Caco-2 (cell line): ENCODE measurements at regions not wholly inside any gene's neighbourhood (a gene's known extent, or its start where the extent isn't known, plus 50 kb on each side); places are given as distances from the start of the nearest gene placed in this dataset.

ENCODE experiments used
- BruUV-seq: library from RNA; stranded (reverse); fragments of 400-500 nt; replicated peaks from 2 replicates; lab custom pipeline; 2021; lab: Mats Ljungman, UMichigan
- CTCF ChIA-PET: fragments of 300-600 bp; sonication (Branson Sonifier 250); formaldehyde crosslinking; loops from one replicate; lab custom pipeline; 2022; ENCODE audit warnings: antibody characterized with exemption; lab: Charles Lee
- POLR2A ChIA-PET: fragments of 300-600 bp; sonication (Branson Sonifier 250); formaldehyde crosslinking; loops from one replicate; lab custom pipeline; 2022; ENCODE audit warnings: antibody characterized with exemption; lab: Charles Lee
- DNase-seq, 2 experiments: peaks; one replicate each; pipeline versions ENCODE4 v3.0.0 to v3.0.0-alpha.2; 2020 to 2022
- H3K27me3 ChIP-seq: replicated peaks from 2 replicates; pipeline ENCODE4 v1.6.0; 2011; ENCODE audit warnings: low read length; ENCODE audit not compliant: control insufficient read depth, insufficient read depth
- H3K36me3 ChIP-seq: 2 replicates; pipeline ENCODE4 v1.5.1; 2011; ENCODE audit warnings: low read length; ENCODE audit not compliant: control insufficient read depth, insufficient read depth
- H3K4me1 ChIP-seq: fragments of 250-450 bp; sonication (Bioruptor Pico); 2 replicates; pipeline ENCODE4 v1.5.1; 2020; ENCODE audit warnings: mild to moderate bottlenecking
- H3K4me3 ChIP-seq: 2 replicates; pipeline ENCODE4 v1.5.1; 2011; ENCODE audit warnings: low read depth, mild to moderate bottlenecking, control low read depth, low read length
- H3K9me3 ChIP-seq: fragments of 250-450 bp; sonication (Bioruptor Pico); 2 replicates; pipeline ENCODE4 v1.5.1; 2020; ENCODE audit warnings: mild to moderate bottlenecking, moderate library complexity
- H3K27ac Mint-ChIP-seq: one replicate; pipeline ENCODE4 v1.8.0; 2022; ENCODE audit warnings: mixed read lengths; ENCODE audit not compliant: unreplicated experiment
- H3K27me3 Mint-ChIP-seq: one replicate; pipeline ENCODE4 v1.8.0; 2022; ENCODE audit warnings: mixed read lengths; ENCODE audit not compliant: insufficient read depth, unreplicated experiment
- H3K36me3 Mint-ChIP-seq: one replicate; pipeline ENCODE4 v1.8.0; 2022; ENCODE audit warnings: mild to moderate bottlenecking, mixed read lengths; ENCODE audit not compliant: insufficient read depth, unreplicated experiment
- H3K4me1 Mint-ChIP-seq: one replicate; pipeline ENCODE4 v1.8.0; 2022; ENCODE audit warnings: low read depth, mixed read lengths; ENCODE audit not compliant: unreplicated experiment
- H3K4me3 Mint-ChIP-seq: one replicate; pipeline ENCODE4 v1.8.0; 2022; ENCODE audit warnings: mild to moderate bottlenecking, moderate library complexity, mixed read lengths; ENCODE audit not compliant: unreplicated experiment
- H3K9me3 Mint-ChIP-seq: one replicate; pipeline ENCODE4 v1.8.0; 2022; ENCODE audit warnings: mixed read lengths; ENCODE audit not compliant: unreplicated experiment
- intact Hi-C: fragments of 100-400 bp; cut with micrococcal nuclease; formaldehyde crosslinking; loops from one replicate; pipeline ENCODE4 v1.10.0; 2022; ENCODE audit not compliant: unreplicated experiment
- TF ChIP-seq, protein P1 (sequence below), 2 experiments: fragments of 200-600 bp in 1 of 2; IDR thresholded peaks; 1 replicate in 1 of 2; 2 replicates in 1 of 2; pipeline versions ENCODE4 v1.5.1 to v1.8.0; 2011 to 2022; ENCODE audit warnings: antibody characterized with exemption in 1 of 2, control low read depth in 1 of 2, inconsistent platforms in 1 of 2, low read depth in 1 of 2, low read length in 1 of 2, mild to moderate bottlenecking in 1 of 2, moderate library complexity in 1 of 2; ENCODE audit not compliant: insufficient read depth in 1 of 2, severe bottlenecking in 1 of 2, unreplicated experiment in 1 of 2

DNA sequence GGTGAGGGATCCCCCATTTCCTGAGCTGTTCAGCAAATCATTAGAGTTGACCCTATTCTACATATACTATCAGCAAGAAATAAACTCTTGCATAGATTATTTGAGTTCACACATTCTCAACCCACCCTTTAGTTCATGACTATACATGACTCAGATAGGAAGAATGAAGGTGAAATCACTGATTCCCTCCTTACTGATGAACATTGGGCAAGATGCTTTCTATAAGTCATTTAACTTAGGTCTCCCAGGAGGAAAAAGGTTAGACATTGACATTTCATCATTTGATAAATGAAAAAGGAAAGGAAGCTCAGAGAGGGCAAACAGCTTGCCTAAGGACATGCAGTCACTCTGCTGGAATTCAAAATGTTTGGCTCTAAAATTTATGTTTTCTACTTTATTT, 408.0 kb downstream of the TMEM182 start:
- TF ChIP-seq, protein P1, sequence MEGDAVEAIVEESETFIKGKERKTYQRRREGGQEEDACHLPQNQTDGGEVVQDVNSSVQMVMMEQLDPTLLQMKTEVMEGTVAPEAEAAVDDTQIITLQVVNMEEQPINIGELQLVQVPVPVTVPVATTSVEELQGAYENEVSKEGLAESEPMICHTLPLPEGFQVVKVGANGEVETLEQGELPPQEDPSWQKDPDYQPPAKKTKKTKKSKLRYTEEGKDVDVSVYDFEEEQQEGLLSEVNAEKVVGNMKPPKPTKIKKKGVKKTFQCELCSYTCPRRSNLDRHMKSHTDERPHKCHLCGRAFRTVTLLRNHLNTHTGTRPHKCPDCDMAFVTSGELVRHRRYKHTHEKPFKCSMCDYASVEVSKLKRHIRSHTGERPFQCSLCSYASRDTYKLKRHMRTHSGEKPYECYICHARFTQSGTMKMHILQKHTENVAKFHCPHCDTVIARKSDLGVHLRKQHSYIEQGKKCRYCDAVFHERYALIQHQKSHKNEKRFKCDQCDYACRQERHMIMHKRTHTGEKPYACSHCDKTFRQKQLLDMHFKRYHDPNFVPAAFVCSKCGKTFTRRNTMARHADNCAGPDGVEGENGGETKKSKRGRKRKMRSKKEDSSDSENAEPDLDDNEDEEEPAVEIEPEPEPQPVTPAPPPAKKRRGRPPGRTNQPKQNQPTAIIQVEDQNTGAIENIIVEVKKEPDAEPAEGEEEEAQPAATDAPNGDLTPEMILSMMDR (IDR thresholded peaks at IDR 0.05; ENCODE audit: insufficient read depth in 1 of 2, low read depth in 1 of 2, low read length in 1 of 2, severe bottlenecking in 1 of 2, unreplicated experiment in 1 of 2), result no peak
- intact Hi-C loops, result no loop called here
- Mint-ChIP-seq H3K4me3 (no peak overlapping the region), H3K36me3 (no peaks in the 10 kb centered on the region), H3K4me1 (no peaks in the 10 kb centered on the region), H3K27ac (no peak overlapping the region), H3K27me3 (peaks cover 9% of the 10 kb centered on the region), H3K9me3 (no peaks in the 10 kb centered on the region)
- Histone ChIP-seq H3K9me3 (no peaks in the 10 kb centered on the region), H3K4me3 (no peak overlapping the region), H3K4me1 (no peaks in the 10 kb centered on the region), H3K27me3 (no peaks in the 10 kb centered on the region), H3K36me3 (no peaks in the 10 kb centered on the region)
- no peak for DNase-seq
- POLR2A ChIA-PET, result no interaction called here
- BruUV-seq, result no TSS peak
- CTCF ChIA-PET, result no interaction called here

DNA sequence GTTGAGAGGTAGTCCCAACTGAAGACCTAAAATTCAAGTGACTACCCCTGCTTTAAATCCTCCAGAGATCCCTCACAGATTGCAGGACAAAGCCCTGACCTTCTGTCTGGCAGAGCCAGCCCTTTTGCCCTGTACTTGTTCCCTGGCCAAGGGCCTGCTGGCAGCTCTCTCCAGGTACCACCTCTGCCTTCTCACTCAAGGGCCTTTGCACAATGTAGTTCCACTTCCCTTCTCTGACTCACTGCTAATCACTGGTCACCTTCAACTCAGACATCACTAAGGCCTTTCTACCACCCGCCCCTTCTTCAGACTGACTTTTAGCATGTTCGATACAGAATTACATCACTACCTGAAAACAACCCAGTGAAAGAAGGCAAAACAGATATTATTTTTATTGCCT, 411.0 kb downstream of the TMEM182 start:
- BruUV-seq, result no TSS peak
- no peaks in the 10 kb centered on the region for H3K9me3 Mint-ChIP-seq
- no peak overlapping the region for H3K27ac Mint-ChIP-seq
- H3K27me3 ChIP-seq, result no peaks in the 10 kb centered on the region; the same call in 1 of the 2 replicates
- DNase-seq, result no peak
- H3K36me3 ChIP-seq, result no peaks in the 10 kb centered on the region
- peaks cover 19% of the 10 kb centered on the region for H3K27me3 Mint-ChIP-seq
- no peak overlapping the region for H3K4me3 ChIP-seq
- H3K9me3 ChIP-seq, result no peaks in the 10 kb centered on the region
- no peak overlapping the region for H3K4me3 Mint-ChIP-seq
- TF ChIP-seq, protein P1 (IDR thresholded peaks at IDR 0.05; ENCODE audit: insufficient read depth in 1 of 2, low read depth in 1 of 2, low read length in 1 of 2, severe bottlenecking in 1 of 2, unreplicated experiment in 1 of 2), result no peak
- H3K4me1 ChIP-seq, result no peaks in the 10 kb centered on the region
- POLR2A ChIA-PET, result no interaction called here
- no peaks in the 10 kb centered on the region for H3K4me1 Mint-ChIP-seq
- no peaks in the 10 kb centered on the region for H3K36me3 Mint-ChIP-seq
- CTCF ChIA-PET, result no interaction called here
- intact Hi-C loops, result no loop called here

DNA sequence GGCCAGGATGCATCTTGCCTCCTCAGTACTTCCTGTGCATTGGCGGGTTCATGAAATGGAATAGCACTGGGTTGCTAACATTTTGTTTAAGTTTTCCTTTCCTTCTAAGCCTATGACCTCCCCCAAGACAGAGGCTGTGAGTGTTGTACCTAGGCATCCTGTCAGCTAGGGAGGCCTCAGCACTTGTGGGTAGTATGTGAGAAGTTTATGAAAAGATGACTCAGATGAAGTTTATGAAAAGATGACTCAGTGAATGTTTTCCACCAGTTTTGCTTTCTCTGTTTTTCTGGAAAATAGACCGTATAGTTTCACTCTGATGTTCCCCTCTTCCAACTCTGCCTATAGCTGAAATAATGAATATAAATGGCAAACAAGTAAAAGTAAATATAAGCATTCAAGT, 412.9 kb downstream of the TMEM182 start:
- no TSS peak for BruUV-seq
- Mint-ChIP-seq H3K27ac (no peak overlapping the region), H3K9me3 (no peaks in the 10 kb centered on the region), H3K36me3 (no peaks in the 10 kb centered on the region), H3K27me3 (peaks cover 22% of the 10 kb centered on the region), H3K4me3 (no peak overlapping the region), H3K4me1 (no peaks in the 10 kb centered on the region)
- no peaks in the 10 kb centered on the region for H3K4me1 ChIP-seq
- TF ChIP-seq, protein P1 (IDR thresholded peaks at IDR 0.05; ENCODE audit: insufficient read depth in 1 of 2, low read depth in 1 of 2, low read length in 1 of 2, severe bottlenecking in 1 of 2, unreplicated experiment in 1 of 2), result no peak
- no peak overlapping the region for H3K4me3 ChIP-seq
- no peaks in the 10 kb centered on the region for H3K9me3 ChIP-seq
- intact Hi-C loops, result no loop called here
- ChIA-PET CTCF (no interaction called here), POLR2A (no interaction called here)
- H3K36me3 ChIP-seq, result no peaks in the 10 kb centered on the region
- no peaks in the 10 kb centered on the region; the same call in 1 of the 2 replicates for H3K27me3 ChIP-seq
- DNase-seq, result no peak
